Calu3 (cell line): ENCODE measurements at regions not wholly inside any gene's neighbourhood (a gene's known extent, or its start where the extent isn't known, plus 50 kb on each side); places are given as distances from the start of the nearest gene placed in this dataset.

Source experiments
- BruUV-seq: library from RNA; stranded (reverse); fragments of 400-500 nt; replicated peaks from 2 replicates; lab custom pipeline; 2021; lab: Mats Ljungman, UMichigan
- CTCF ChIA-PET: fragments of 300-600 bp; sonication (Branson Sonifier 250); formaldehyde crosslinking; loops from one replicate; lab custom pipeline; 2022; ENCODE audit warnings: antibody characterized with exemption; lab: Charles Lee
- DNase-seq: peaks from one replicate; pipeline ENCODE4 v3.0.0; 2022
- H3K27ac Mint-ChIP-seq: one replicate; pipeline ENCODE4 v1.8.0; 2022; ENCODE audit warnings: mixed read lengths; ENCODE audit not compliant: unreplicated experiment
- H3K27me3 Mint-ChIP-seq: one replicate; pipeline ENCODE4 v1.8.0; 2022; ENCODE audit warnings: mixed read lengths; ENCODE audit not compliant: unreplicated experiment
- H3K36me3 Mint-ChIP-seq: one replicate; pipeline ENCODE4 v1.8.0; 2022; ENCODE audit warnings: mild to moderate bottlenecking, moderate library complexity, mixed read lengths; ENCODE audit not compliant: insufficient read depth, unreplicated experiment
- H3K4me1 Mint-ChIP-seq: one replicate; pipeline ENCODE4 v1.8.0; 2022; ENCODE audit warnings: mild to moderate bottlenecking, low read depth, mixed read lengths; ENCODE audit not compliant: unreplicated experiment
- H3K4me3 Mint-ChIP-seq: one replicate; pipeline ENCODE4 v1.8.0; 2022; ENCODE audit warnings: mild to moderate bottlenecking, low read depth, moderate library complexity, mixed read lengths; ENCODE audit not compliant: unreplicated experiment
- H3K9me3 Mint-ChIP-seq: one replicate; pipeline ENCODE4 v1.8.0; 2022; ENCODE audit warnings: low read depth, mixed read lengths; ENCODE audit not compliant: unreplicated experiment
- CTCF ChIP-seq: fragments of 200-600 bp; IDR thresholded peaks from one replicate; pipeline ENCODE4 v1.8.0; 2022; ENCODE audit warnings: antibody characterized with exemption; ENCODE audit not compliant: unreplicated experiment
- intact Hi-C: fragments of 100-400 bp; cut with micrococcal nuclease; formaldehyde crosslinking; loops from one replicate; pipeline ENCODE4 v1.10.0; 2022; ENCODE audit not compliant: unreplicated experiment

DNA sequence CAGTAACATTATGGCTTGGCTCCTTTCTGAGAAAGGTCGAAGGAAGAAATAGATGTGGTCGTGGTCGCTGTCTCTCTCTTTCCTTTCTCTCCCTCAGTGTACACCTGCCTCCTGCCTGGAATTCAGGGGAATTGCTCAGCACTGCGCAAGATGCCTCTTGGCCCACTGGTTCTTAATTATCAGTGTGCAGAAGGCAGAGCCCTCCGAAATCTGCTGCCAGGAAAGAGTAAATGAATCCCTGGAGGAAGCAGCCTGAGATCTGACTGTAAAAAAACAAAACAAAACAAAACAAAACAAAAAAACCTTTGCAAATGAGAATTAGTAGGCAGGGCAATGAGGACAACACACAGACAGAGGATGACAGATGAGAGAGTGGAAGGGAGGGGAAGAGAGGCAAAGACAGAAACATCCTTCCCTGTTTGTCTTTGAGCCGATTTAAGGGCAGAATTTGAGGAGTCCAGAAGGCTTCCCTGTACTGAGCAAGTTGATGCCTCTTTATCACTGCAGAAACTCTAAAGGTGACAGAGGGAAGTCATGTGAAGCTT is 113.8 kb upstream of the PUM3 start:
- no peak for TF ChIP-seq CTCF
- H3K27ac Mint-ChIP-seq, result no peak overlapping the region
- CTCF ChIA-PET, result interaction anchor here (0.9 kb wide), 1 partner anchor 20 kb away, joined by 3 read pairs; no protein-coding TSS in a partner anchor

GRCh38 chr9:2955575-2955974 is 111.7 kb upstream of the PUM3 start:
- intact Hi-C loops, result no loop called here
- Mint-ChIP-seq H3K4me3 (no peak overlapping the region), H3K27me3 (peaks cover 32% of the 10 kb centered on the region), H3K9me3 (no peaks in the 10 kb centered on the region), H3K4me1 (no peaks in the 10 kb centered on the region), H3K36me3 (no peaks in the 10 kb centered on the region), H3K27ac (no peak overlapping the region)
- CTCF ChIA-PET, result interaction anchor here (0.9 kb wide), 1 partner anchor 96 kb away, joined by 3 read pairs; no protein-coding TSS in a partner anchor
- TF ChIP-seq CTCF, result no peak
- BruUV-seq, result no TSS peak
- no peak for DNase-seq

More for the DNA sequence above, 113.8 kb upstream of the PUM3 start:
- H3K36me3 Mint-ChIP-seq, result no peaks in the 10 kb centered on the region
- no peak for DNase-seq
- peaks cover 32% of the 10 kb centered on the region for H3K27me3 Mint-ChIP-seq
- BruUV-seq, result no TSS peak
- intact Hi-C loops, result no loop called here
- no peak overlapping the region for H3K4me3 Mint-ChIP-seq
- H3K4me1 Mint-ChIP-seq, result no peaks in the 10 kb centered on the region
- H3K9me3 Mint-ChIP-seq, result no peaks in the 10 kb centered on the region

GRCh38 chr9:2939368-2939767 is 95.5 kb upstream of the PUM3 start:
- CTCF ChIA-PET, result no interaction called here
- H3K36me3 Mint-ChIP-seq, result no peaks in the 10 kb centered on the region
- H3K9me3 Mint-ChIP-seq, result no peaks in the 10 kb centered on the region
- intact Hi-C loops, result no loop called here
- TF ChIP-seq CTCF, result no peak
- BruUV-seq, result no TSS peak
- H3K27me3 Mint-ChIP-seq, result peaks cover 69% of the 10 kb centered on the region
- no peak for DNase-seq
- H3K27ac Mint-ChIP-seq, result no peak overlapping the region
- H3K4me1 Mint-ChIP-seq, result no peaks in the 10 kb centered on the region
- H3K4me3 Mint-ChIP-seq, result no peak overlapping the region

DNA sequence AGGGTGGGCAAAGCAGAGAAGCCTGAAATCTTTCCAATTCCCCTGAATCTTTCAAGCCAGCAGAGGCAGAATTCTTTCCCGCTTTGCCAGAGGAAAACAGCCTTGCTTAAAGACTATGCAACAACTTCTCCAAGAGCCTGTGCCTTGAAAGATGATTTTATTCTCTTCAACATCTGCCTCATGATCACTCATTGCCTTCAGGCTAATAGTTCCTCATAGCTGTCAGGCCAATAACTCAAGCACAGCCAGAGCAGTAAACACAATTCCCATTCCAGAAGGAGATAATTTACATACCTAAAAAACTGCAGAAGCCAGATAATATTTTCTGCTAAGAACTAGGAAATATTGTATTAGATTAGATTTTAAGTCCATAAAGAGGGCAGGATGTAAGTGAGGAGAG is 92.3 kb upstream of the PUM3 start:
- TF ChIP-seq CTCF, result no peak
- Mint-ChIP-seq H3K4me1 (no peaks in the 10 kb centered on the region), H3K27me3 (peaks cover 58% of the 10 kb centered on the region), H3K27ac (no peak overlapping the region), H3K9me3 (no peaks in the 10 kb centered on the region), H3K36me3 (no peaks in the 10 kb centered on the region), H3K4me3 (no peak overlapping the region)
- no TSS peak for BruUV-seq
- CTCF ChIA-PET, result no interaction called here
- intact Hi-C loops, result no loop called here
- DNase-seq, result no peak
